Neural progenitor cell (in vitro differentiated cells): ENCODE measurements at regions not wholly inside any gene's neighbourhood (a gene's known extent, or its start where the extent isn't known, plus 50 kb on each side); places are given as distances from the start of the nearest gene placed in this dataset.

Source experiments
- CTCF ChIP-seq: fragments of 200-600 bp; sonication (generic); IDR thresholded peaks from 2 replicates; pipeline ENCODE4 v1.5.1; 2017; ENCODE audit warnings: antibody characterized with exemption, mild to moderate bottlenecking
- EZH2 ChIP-seq: fragments of 200-600 bp; sonication (generic); IDR thresholded peaks from 2 replicates; pipeline ENCODE4 v1.6.1; 2017; ENCODE audit warnings: antibody characterized with exemption, mild to moderate bottlenecking, moderate library complexity

DNA sequence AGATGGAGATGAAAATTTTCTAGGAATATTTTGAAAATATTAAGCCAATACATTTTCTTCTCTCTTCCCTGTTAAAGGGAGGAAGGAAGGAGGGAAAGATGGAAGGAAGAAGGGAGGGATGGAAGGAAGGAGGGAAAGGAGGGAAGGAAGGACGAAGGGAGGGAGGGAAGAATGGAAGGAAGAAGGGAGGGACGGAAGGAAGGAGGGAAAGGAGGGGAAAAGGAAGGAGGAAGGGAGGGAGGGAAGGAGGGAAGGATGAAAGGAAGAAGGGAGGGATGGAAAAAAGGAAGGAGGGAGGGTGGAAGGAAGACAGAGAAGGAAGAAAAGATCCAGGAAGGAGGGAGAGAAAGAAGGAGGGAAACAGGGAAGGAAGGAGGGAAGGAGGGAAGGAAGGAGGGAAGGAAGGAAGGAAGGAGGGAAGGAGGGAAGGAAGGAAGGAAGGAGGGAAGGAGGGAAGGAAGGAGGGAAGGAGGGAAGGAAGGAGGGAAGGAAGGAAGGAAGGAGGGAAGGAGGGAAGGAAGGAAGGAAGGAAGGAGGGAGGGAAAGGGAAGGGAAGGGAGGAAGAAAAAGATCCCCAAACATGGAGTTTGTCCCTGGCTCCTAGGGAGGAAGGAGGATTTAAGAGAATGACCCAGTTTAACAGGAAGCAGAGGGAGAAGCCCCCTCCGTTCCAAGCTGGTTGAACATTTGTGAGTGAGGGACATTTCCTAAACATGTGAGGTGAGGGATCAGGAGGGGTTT, 70.3 kb upstream of the NEURL1B start:
- TF ChIP-seq EZH2 (no peak), CTCF (no peak)
